ENCODE measurements at regions not wholly inside any gene's neighbourhood (a gene's known extent, or its start where the extent isn't known, plus 50 kb on each side); places are given as distances from the start of the nearest gene placed in this dataset.

DNA sequence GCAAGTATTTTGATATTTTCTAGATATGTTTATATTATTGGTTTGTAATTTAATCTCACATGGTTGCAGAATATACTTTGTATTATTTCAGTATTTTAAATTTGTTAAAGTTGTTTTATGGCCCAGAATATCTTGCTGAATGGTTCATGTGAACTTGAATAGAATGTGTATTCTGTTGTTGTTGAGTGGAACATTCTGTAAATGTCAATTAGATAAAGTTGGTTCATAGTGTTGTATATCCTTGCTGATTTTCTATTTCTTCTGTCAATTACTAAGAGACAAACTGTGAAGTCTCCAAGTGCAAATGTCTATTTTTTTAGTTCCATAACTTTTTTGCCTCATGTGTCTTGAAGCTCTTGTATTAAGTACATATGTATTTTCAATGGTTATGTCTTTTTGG is 411.7 kb downstream of the NPIPA7 start:
- TF ChIP-seq POLR2A (IDR thresholded peaks at IDR 0.05), result no peak
- TF ChIP-seq, protein P1, sequence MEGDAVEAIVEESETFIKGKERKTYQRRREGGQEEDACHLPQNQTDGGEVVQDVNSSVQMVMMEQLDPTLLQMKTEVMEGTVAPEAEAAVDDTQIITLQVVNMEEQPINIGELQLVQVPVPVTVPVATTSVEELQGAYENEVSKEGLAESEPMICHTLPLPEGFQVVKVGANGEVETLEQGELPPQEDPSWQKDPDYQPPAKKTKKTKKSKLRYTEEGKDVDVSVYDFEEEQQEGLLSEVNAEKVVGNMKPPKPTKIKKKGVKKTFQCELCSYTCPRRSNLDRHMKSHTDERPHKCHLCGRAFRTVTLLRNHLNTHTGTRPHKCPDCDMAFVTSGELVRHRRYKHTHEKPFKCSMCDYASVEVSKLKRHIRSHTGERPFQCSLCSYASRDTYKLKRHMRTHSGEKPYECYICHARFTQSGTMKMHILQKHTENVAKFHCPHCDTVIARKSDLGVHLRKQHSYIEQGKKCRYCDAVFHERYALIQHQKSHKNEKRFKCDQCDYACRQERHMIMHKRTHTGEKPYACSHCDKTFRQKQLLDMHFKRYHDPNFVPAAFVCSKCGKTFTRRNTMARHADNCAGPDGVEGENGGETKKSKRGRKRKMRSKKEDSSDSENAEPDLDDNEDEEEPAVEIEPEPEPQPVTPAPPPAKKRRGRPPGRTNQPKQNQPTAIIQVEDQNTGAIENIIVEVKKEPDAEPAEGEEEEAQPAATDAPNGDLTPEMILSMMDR (IDR thresholded peaks at IDR 0.05), result no peak
